ENCODE measurements at regions not wholly inside any gene's neighbourhood (a gene's known extent, or its start where the extent isn't known, plus 50 kb on each side); places are given as distances from the start of the nearest gene placed in this dataset.

- DNase-seq (no peak), ATAC-seq (no peak)
- Histone ChIP-seq H3K27me3 (no peaks in the 10 kb centered on the region), H3K4me1 (no peaks in the 10 kb centered on the region), H3K9me3 (no peaks in the 10 kb centered on the region), H3K36me3 (replicated peaks in 1 of 2; ENCODE audit: insufficient read depth in 1 of 2, low read depth in 2 of 2) (no peaks in the 10 kb centered on the region), H3K27ac (no peak overlapping the region), H3K4me3 (no peak overlapping the region)
- intact Hi-C loops (cut with DNase I): no loop called here
- TF ChIP-seq POLR2A (IDR thresholded peaks at IDR 0.05) (no peak), CTCF (IDR thresholded peaks at IDR 0.05) (no peak)
Measured at GRCh38 chr4:143109376-143109775, 75.3 kb upstream of the USP38 start.

- DNase-seq (no peak), ATAC-seq (no peak)
- no peak for TF ChIP-seq CTCF (IDR thresholded peaks at IDR 0.05)
- no peak for TF ChIP-seq POLR2A (IDR thresholded peaks at IDR 0.05)
- no peaks in the 10 kb centered on the region for H3K27me3 ChIP-seq
- H3K4me1 ChIP-seq: no peaks in the 10 kb centered on the region
- H3K36me3 ChIP-seq (replicated peaks in 1 of 2; ENCODE audit: insufficient read depth in 1 of 2, low read depth in 2 of 2): no peaks in the 10 kb centered on the region
- 92 to 96% methylated on average over 1 of the region's 1 CpG for WGBS, 2 donors
- intact Hi-C loops (cut with DNase I): no loop called here
- no peaks in the 10 kb centered on the region for H3K9me3 ChIP-seq
- H3K4me3 ChIP-seq: no peak overlapping the region
- H3K27ac ChIP-seq: no peak overlapping the region
Measured at GRCh38 chr4:143118663-143119062, 66.1 kb upstream of the USP38 start.

- Histone ChIP-seq H3K36me3 (replicated peaks in 1 of 2; ENCODE audit: insufficient read depth in 1 of 2, low read depth in 2 of 2) (no peaks in the 10 kb centered on the region), H3K4me3 (no peak overlapping the region), H3K27ac (no peak overlapping the region), H3K9me3 (no peaks in the 10 kb centered on the region), H3K27me3 (no peaks in the 10 kb centered on the region), H3K4me1 (no peaks in the 10 kb centered on the region)
- no peak for TF ChIP-seq POLR2A (IDR thresholded peaks at IDR 0.05)
- TF ChIP-seq CTCF (IDR thresholded peaks at IDR 0.05): no peak
- intact Hi-C loops (cut with DNase I): no loop called here
- ATAC-seq (no peak), DNase-seq (no peak)
Measured at GRCh38 chr4:143127621-143128020, 57.1 kb upstream of the USP38 start.

GRCh38 chr4:143133977-143134376, 50.7 kb upstream of the USP38 start:
- DNase-seq: no peak
- intact Hi-C loops (cut with DNase I): no loop called here

More at GRCh38 chr4:143133977-143134376, 50.7 kb upstream of the USP38 start:
- Histone ChIP-seq H3K4me3 (no peak overlapping the region), H3K27ac (no peak overlapping the region), H3K27me3 (no peaks in the 10 kb centered on the region), H3K9me3 (no peaks in the 10 kb centered on the region), H3K4me1 (no peaks in the 10 kb centered on the region), H3K36me3 (replicated peaks in 1 of 2; ENCODE audit: insufficient read depth in 1 of 2, low read depth in 2 of 2) (no peaks in the 10 kb centered on the region)
- TF ChIP-seq POLR2A (IDR thresholded peaks at IDR 0.05): no peak
- TF ChIP-seq CTCF (IDR thresholded peaks at IDR 0.05): no peak
- no peak for ATAC-seq
- WGBS, 2 donors: 21 to 70% methylated on average over 1 of the region's 1 CpG

Measured in body of pancreas (tissue), 4 donors.